ENCODE measurements at regions not wholly inside any gene's neighbourhood (a gene's known extent, or its start where the extent isn't known, plus 50 kb on each side); places are given as distances from the start of the nearest gene placed in this dataset.

DNA sequence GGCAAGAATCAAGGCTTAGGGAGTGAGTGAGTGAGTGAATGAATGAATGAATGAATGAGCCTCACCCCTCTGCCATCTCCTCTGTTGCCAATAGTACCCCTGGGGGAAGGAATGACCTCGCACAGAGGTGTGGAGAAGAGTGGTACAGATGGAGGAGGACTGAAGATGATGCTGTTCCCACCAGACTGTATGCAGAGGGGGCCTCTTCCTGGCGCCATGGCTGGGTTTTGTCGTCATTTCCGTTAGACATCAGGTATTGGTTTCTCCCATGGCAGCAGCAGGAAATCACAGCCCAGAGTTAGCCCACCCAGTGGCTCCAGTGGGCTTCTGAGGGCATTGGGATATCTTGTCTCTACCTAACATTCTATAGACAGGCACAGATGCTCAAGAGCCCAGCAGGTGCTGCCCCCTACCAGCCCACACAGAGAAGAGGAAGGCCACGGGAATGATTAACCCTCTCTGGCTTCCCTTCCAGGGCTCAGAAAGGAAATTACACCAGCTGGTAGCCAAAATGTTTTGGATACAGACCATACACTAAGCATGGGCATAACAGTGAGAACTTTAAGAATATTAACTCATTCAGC is 109.8 kb upstream of the SLC6A11 start:
- Histone ChIP-seq H3K4me2 (no peak overlapping the region), H3K4me3 (no peak overlapping the region), H3K9ac (no peak overlapping the region), H3K36me3 (no peaks in the 10 kb centered on the region), H2AFZ (replicated peaks) (no peak overlapping the region), H3K4me1 (peaks cover 3% of the 10 kb centered on the region), H3F3A (ENCODE audit: low read depth) (peaks cover 6% of the 10 kb centered on the region), H3K79me2 (ENCODE audit: low read depth) (no peaks in the 10 kb centered on the region), H4K20me1 (ENCODE audit: low read depth) (peaks cover 16% of the 10 kb centered on the region), H3K27me3 (peaks cover 87% of the 10 kb centered on the region), H3K27ac (no peak overlapping the region), H3K9me3 (ENCODE audit: low read depth) (no peaks in the 10 kb centered on the region)
- Mint-ChIP-seq H3K9me3 (no peaks in the 10 kb centered on the region), H3K36me3 (no peaks in the 10 kb centered on the region), H3K4me1 (peaks cover 30% of the 10 kb centered on the region), H3K4me3 (peak overlapping the region; percentile 85), H3K27me3 (ENCODE audit: insufficient read depth, low read depth) (peaks cover 45% of the 10 kb centered on the region), H3K27ac (peak overlapping the region; percentile 39)
- peak; percentile 26 for DNase-seq (ENCODE audit: low spot score)
- TF ChIP-seq, protein P1, sequence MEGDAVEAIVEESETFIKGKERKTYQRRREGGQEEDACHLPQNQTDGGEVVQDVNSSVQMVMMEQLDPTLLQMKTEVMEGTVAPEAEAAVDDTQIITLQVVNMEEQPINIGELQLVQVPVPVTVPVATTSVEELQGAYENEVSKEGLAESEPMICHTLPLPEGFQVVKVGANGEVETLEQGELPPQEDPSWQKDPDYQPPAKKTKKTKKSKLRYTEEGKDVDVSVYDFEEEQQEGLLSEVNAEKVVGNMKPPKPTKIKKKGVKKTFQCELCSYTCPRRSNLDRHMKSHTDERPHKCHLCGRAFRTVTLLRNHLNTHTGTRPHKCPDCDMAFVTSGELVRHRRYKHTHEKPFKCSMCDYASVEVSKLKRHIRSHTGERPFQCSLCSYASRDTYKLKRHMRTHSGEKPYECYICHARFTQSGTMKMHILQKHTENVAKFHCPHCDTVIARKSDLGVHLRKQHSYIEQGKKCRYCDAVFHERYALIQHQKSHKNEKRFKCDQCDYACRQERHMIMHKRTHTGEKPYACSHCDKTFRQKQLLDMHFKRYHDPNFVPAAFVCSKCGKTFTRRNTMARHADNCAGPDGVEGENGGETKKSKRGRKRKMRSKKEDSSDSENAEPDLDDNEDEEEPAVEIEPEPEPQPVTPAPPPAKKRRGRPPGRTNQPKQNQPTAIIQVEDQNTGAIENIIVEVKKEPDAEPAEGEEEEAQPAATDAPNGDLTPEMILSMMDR (IDR thresholded peaks at IDR 0.05), result peak; percentile 45
- no peak for TF ChIP-seq EZH2 (IDR thresholded peaks at IDR 0.05)

- Histone ChIP-seq H3K4me2 (peak overlapping the region; percentile 98), H3K79me2 (ENCODE audit: low read depth) (no peaks in the 10 kb centered on the region), H3F3A (ENCODE audit: low read depth) (peaks cover 6% of the 10 kb centered on the region), H3K9ac (no peak overlapping the region), H3K9me3 (ENCODE audit: low read depth) (no peaks in the 10 kb centered on the region), H3K4me1 (peaks cover 3% of the 10 kb centered on the region), H3K27ac (no peak overlapping the region), H2AFZ (replicated peaks) (no peak overlapping the region), H3K4me3 (peak overlapping the region; percentile 63), H3K27me3 (peaks cover 87% of the 10 kb centered on the region), H3K36me3 (no peaks in the 10 kb centered on the region), H4K20me1 (ENCODE audit: low read depth) (peaks cover 16% of the 10 kb centered on the region)
- Mint-ChIP-seq H3K4me1 (peaks cover 30% of the 10 kb centered on the region), H3K27me3 (ENCODE audit: insufficient read depth, low read depth) (peaks cover 45% of the 10 kb centered on the region), H3K27ac (no peak overlapping the region), H3K36me3 (no peaks in the 10 kb centered on the region), H3K4me3 (peak overlapping the region; percentile 85), H3K9me3 (no peaks in the 10 kb centered on the region)
- DNase-seq (ENCODE audit: low spot score), result no peak
- TF ChIP-seq, protein P1 (IDR thresholded peaks at IDR 0.05), result no peak
- no peak for TF ChIP-seq EZH2 (IDR thresholded peaks at IDR 0.05)
- no peak for TF ChIP-seq EZH2phosphoT487 (IDR thresholded peaks at IDR 0.05)
Observed at GRCh38 chr3:10706740-10707399, 109.2 kb upstream of the SLC6A11 start.

- no peak overlapping the region for H3K27ac ChIP-seq
- H3K36me3 ChIP-seq, result no peaks in the 10 kb centered on the region
- H3K27me3 ChIP-seq, result peaks cover 87% of the 10 kb centered on the region
- Mint-ChIP-seq H3K9me3 (no peaks in the 10 kb centered on the region), H3K4me1 (peaks cover 30% of the 10 kb centered on the region), H3K27ac (no peak overlapping the region), H3K4me3 (peak overlapping the region; percentile 85), H3K27me3 (ENCODE audit: insufficient read depth, low read depth) (peaks cover 49% of the 10 kb centered on the region), H3K36me3 (no peaks in the 10 kb centered on the region)
- peaks cover 6% of the 10 kb centered on the region for H3F3A ChIP-seq (ENCODE audit: low read depth)
- H3K4me2 ChIP-seq, result peak overlapping the region; percentile 98
- peak overlapping the region; percentile 63 for H3K4me3 ChIP-seq
- peaks cover 3% of the 10 kb centered on the region for H3K4me1 ChIP-seq
- H3K79me2 ChIP-seq (ENCODE audit: low read depth), result no peaks in the 10 kb centered on the region
- H4K20me1 ChIP-seq (ENCODE audit: low read depth), result peaks cover 16% of the 10 kb centered on the region
- H3K9me3 ChIP-seq (ENCODE audit: low read depth), result no peaks in the 10 kb centered on the region
- TF ChIP-seq EZH2phosphoT487 (IDR thresholded peaks at IDR 0.05) (peak; percentile 59), EZH2 (IDR thresholded peaks at IDR 0.05) (peak; percentile 55)
- TF ChIP-seq, protein P1 (IDR thresholded peaks at IDR 0.05), result peak; percentile 33
- DNase-seq (ENCODE audit: low spot score), result peak; percentile 58
- no peak overlapping the region for H3K9ac ChIP-seq
- H2AFZ ChIP-seq (replicated peaks), result no peak overlapping the region
Observed at GRCh38 chr3:10707400-10708215, 108.4 kb upstream of the SLC6A11 start.
